GM19455 (cell line): ENCODE measurements at regions not wholly inside any gene's neighbourhood (a gene's known extent, or its start where the extent isn't known, plus 50 kb on each side); places are given as distances from the start of the nearest gene placed in this dataset.
"Not testable (repeated sequence)": the region's sequence is repeated elsewhere in the genome, so short reads cannot be mapped to it uniquely, and the experiment has no call there.

Experiments
- ATAC-seq: cut with Tn5 transposase; IDR thresholded peaks from one replicate; pipeline ENCODE4 v1.9.1; 2021; ENCODE audit not compliant: unreplicated experiment

GRCh38 chr7:19305698-19306097 is 160.5 kb upstream of the FERD3L start:
- ATAC-seq, result no peak

- no peak for ATAC-seq
These were observed 158.9 kb upstream of the FERD3L start for GRCh38 chr7:19304086-19304485.

- no peak for ATAC-seq
These were observed 157.5 kb upstream of the FERD3L start for GRCh38 chr7:19302731-19303130.

- no peak for ATAC-seq
These were observed 151.4 kb upstream of the FERD3L start for GRCh38 chr7:19296617-19297016.

GRCh38 chr7:19295376-19295775 is 150.2 kb upstream of the FERD3L start:
- no peak for ATAC-seq

- no peak for ATAC-seq
These were observed 149.4 kb upstream of the FERD3L start for GRCh38 chr7:19294619-19295018.

GRCh38 chr7:19293431-19293830 is 148.2 kb upstream of the FERD3L start:
- ATAC-seq, result no peak

- ATAC-seq, result no peak
These were observed 145.7 kb upstream of the FERD3L start for GRCh38 chr7:19290968-19291367.

- no peak for ATAC-seq
These were observed 144.8 kb upstream of the FERD3L start for GRCh38 chr7:19290066-19290465.

GRCh38 chr7:19284596-19285300 is 139.5 kb upstream of the FERD3L start:
- ATAC-seq, result no peak

- ATAC-seq, result no peak
These were observed 138.9 kb upstream of the FERD3L start for GRCh38 chr7:19284136-19284535.

- ATAC-seq, result no peak
These were observed 129.8 kb upstream of the FERD3L start for GRCh38 chr7:19275000-19275399.

- ATAC-seq, result not testable (repeated sequence)
These were observed 127.1 kb upstream of the FERD3L start for GRCh38 chr7:19272329-19272728.

- ATAC-seq, result no peak
These were observed 124.1 kb upstream of the FERD3L start for GRCh38 chr7:19269301-19269700.

GRCh38 chr7:19268737-19269136 is 123.5 kb upstream of the FERD3L start:
- ATAC-seq, result no peak

GRCh38 chr7:19262826-19263225 is 117.6 kb upstream of the FERD3L start:
- ATAC-seq, result no peak

- no peak for ATAC-seq
These were observed 104.1 kb upstream of the FERD3L start for GRCh38 chr7:19249281-19249680.

GRCh38 chr7:19248681-19249080 is 103.5 kb upstream of the FERD3L start:
- ATAC-seq, result no peak

GRCh38 chr7:19248115-19248514 is 102.9 kb upstream of the FERD3L start:
- ATAC-seq, result no peak

- no peak for ATAC-seq
These were observed 101.8 kb upstream of the FERD3L start for GRCh38 chr7:19247017-19247416.

GRCh38 chr7:19242246-19242645 is 97.0 kb upstream of the FERD3L start:
- no peak for ATAC-seq

- no peak for ATAC-seq
These were observed 94.7 kb upstream of the FERD3L start for GRCh38 chr7:19239951-19240350.

GRCh38 chr7:19235680-19236079 is 90.5 kb upstream of the FERD3L start:
- no peak for ATAC-seq
